NCI-H524 (cell line): ENCODE measurements at regions not wholly inside any gene's neighbourhood (a gene's known extent, or its start where the extent isn't known, plus 50 kb on each side); places are given as distances from the start of the nearest gene placed in this dataset.

Experiments
- DNase-seq, 2 experiments: peaks; one replicate each; lab custom pipeline; 2025; lab: John Stamatoyannopoulos, UW

GRCh38 chr18:59057969-59058368, 81.7 kb upstream of the SEC11C start:
- DNase-seq = no peak

- no peak for DNase-seq
Measured at GRCh38 chr18:59059140-59059539, 80.5 kb upstream of the SEC11C start.

GRCh38 chr18:59060551-59060950, 79.1 kb upstream of the SEC11C start:
- peak; percentile 90 to 95 for DNase-seq

GRCh38 chr18:59061914-59062642, 77.6 kb upstream of the SEC11C start:
- no peak for DNase-seq

- no peak for DNase-seq
Measured at GRCh38 chr18:59062643-59063006, 77.1 kb upstream of the SEC11C start.

GRCh38 chr18:59063300-59063906, 76.3 kb upstream of the SEC11C start:
- no peak for DNase-seq

GRCh38 chr18:59063912-59064311, 75.8 kb upstream of the SEC11C start:
- no peak for DNase-seq

- DNase-seq = no peak
Measured at GRCh38 chr18:59065684-59066083, 74.0 kb upstream of the SEC11C start.

- DNase-seq = peak in 1 of 2 experiments; percentile 55
Measured at GRCh38 chr18:59067873-59068272, 71.8 kb upstream of the SEC11C start.

- no peak for DNase-seq
Measured at GRCh38 chr18:59068276-59069071, 71.2 kb upstream of the SEC11C start.

- peak; percentile 85 to 92 for DNase-seq
Measured at GRCh38 chr18:59070181-59070912, 69.3 kb upstream of the SEC11C start.

GRCh38 chr18:59072727-59073421, 66.8 kb upstream of the SEC11C start:
- DNase-seq = no peak

GRCh38 chr18:59075923-59076322, 63.8 kb upstream of the SEC11C start:
- no peak for DNase-seq

GRCh38 chr18:59079264-59079663, 60.4 kb upstream of the SEC11C start:
- DNase-seq = peak; percentile 39 to 69

- DNase-seq = peak; percentile 84 to 91
Measured at GRCh38 chr18:59079687-59080501, 59.8 kb upstream of the SEC11C start.

- peak in 1 of 2 experiments; percentile 23 for DNase-seq
Measured at GRCh38 chr18:59083136-59083818, 56.4 kb upstream of the SEC11C start.

GRCh38 chr18:59085126-59085794, 54.4 kb upstream of the SEC11C start:
- DNase-seq = no peak

- DNase-seq = no peak
Measured at GRCh38 chr18:59085797-59086196, 53.9 kb upstream of the SEC11C start.

GRCh38 chr18:59086522-59086921, 53.2 kb upstream of the SEC11C start:
- no peak for DNase-seq

- peak in 1 of 2 experiments; percentile 15 for DNase-seq
Measured at GRCh38 chr18:59087391-59087790, 52.3 kb upstream of the SEC11C start.
